ENCODE measurements at regions not wholly inside any gene's neighbourhood (a gene's known extent, or its start where the extent isn't known, plus 50 kb on each side); places are given as distances from the start of the nearest gene placed in this dataset.

GRCh38 chrX:144297221-144297620 is 413.4 kb downstream of the UBE2NL start:
- intact Hi-C loops (cut with micrococcal nuclease; ENCODE audit: unreplicated experiment) (no loop called here), in situ Hi-C loops (cut with HindIII; ENCODE audit: extremely low pct_ligation_motif_present, low pct_unique_long_range_greater_than_20kb) (no loop called here)
- no peaks in the 10 kb centered on the region for H4K20me1 ChIP-seq (ENCODE audit: insufficient read depth, low read length)
- no peaks in the 10 kb centered on the region for H3K4me1 ChIP-seq (ENCODE audit: insufficient read depth, low read length)
- H3K79me2 ChIP-seq (ENCODE audit: insufficient read depth, low read length): no peaks in the 10 kb centered on the region
- FAIRE-seq (no peak), DNase-seq (ENCODE audit: low spot score) (no peak), ATAC-seq (no peak)
- peaks cover 73% of the 10 kb centered on the region for H3K9me3 ChIP-seq (ENCODE audit: low read length)
- no peak overlapping the region for H3K9ac ChIP-seq (ENCODE audit: insufficient read depth, low read depth, low read length)
- no TSS peak for BruUV-seq (replicated peaks)
- no peak overlapping the region for H3K4me2 ChIP-seq (ENCODE audit: low read depth, low read length)
- no peak overlapping the region for H3K27ac ChIP-seq (ENCODE audit: extremely low read length, insufficient read depth, low read length)
- CTCF ChIA-PET (ENCODE audit: low intra/inter-chr PET ratio, low total read pairs): no interaction called here
- H3K4me3 ChIP-seq (replicated peaks in 1 of 3; ENCODE audit: insufficient read depth in 1 of 3, low read depth in 2 of 3, low read length in 3 of 3): no peak overlapping the region
- no peaks in the 10 kb centered on the region for H3K27me3 ChIP-seq (ENCODE audit: control insufficient read depth in 1 of 2, insufficient read depth in 2 of 2, low read length in 2 of 2)
- no peak overlapping the region for H2AFZ ChIP-seq (ENCODE audit: low read length)
- WGBS (ENCODE audit: low lambda C conversion rate): 3% methylated on average over 2 of the region's 2 CpGs
- POLR2A ChIA-PET: no interaction called here
- TF ChIP-seq CHD2 (IDR thresholded peaks at IDR 0.05; ENCODE audit: low read depth, low read length): no peak
- H3K36me3 ChIP-seq (replicated peaks in 1 of 2; ENCODE audit: control insufficient read depth in 1 of 2, insufficient read depth in 2 of 2, low read length in 2 of 2): no peaks in the 10 kb centered on the region

GRCh38 chrX:144327495-144327894 is 443.6 kb downstream of the UBE2NL start:
- 0% methylated on average over 4 of the region's 4 CpGs for WGBS (ENCODE audit: low lambda C conversion rate)
- in situ Hi-C loops (cut with HindIII; ENCODE audit: extremely low pct_ligation_motif_present, low pct_unique_long_range_greater_than_20kb) (no loop called here), intact Hi-C loops (cut with micrococcal nuclease; ENCODE audit: unreplicated experiment) (no loop called here)
- no peak overlapping the region for H3K27ac ChIP-seq (ENCODE audit: extremely low read length, insufficient read depth, low read length)
- POLR2A ChIA-PET: no interaction called here
- no peaks in the 10 kb centered on the region for H3K79me2 ChIP-seq (ENCODE audit: insufficient read depth, low read length)
- ATAC-seq (no peak), FAIRE-seq (no peak), DNase-seq (ENCODE audit: low spot score) (no peak)
- H3K27me3 ChIP-seq (ENCODE audit: control insufficient read depth in 1 of 2, insufficient read depth in 2 of 2, low read length in 2 of 2): no peaks in the 10 kb centered on the region
- no peaks in the 10 kb centered on the region for H3K4me1 ChIP-seq (ENCODE audit: insufficient read depth, low read length)
- H2AFZ ChIP-seq (ENCODE audit: low read length): no peak overlapping the region
- no peaks in the 10 kb centered on the region for H3K36me3 ChIP-seq (replicated peaks in 1 of 2; ENCODE audit: control insufficient read depth in 1 of 2, insufficient read depth in 2 of 2, low read length in 2 of 2)
- CTCF ChIA-PET (ENCODE audit: low intra/inter-chr PET ratio, low total read pairs): no interaction called here
- no TSS peak for BruUV-seq (replicated peaks)
- no peak overlapping the region for H3K4me3 ChIP-seq (replicated peaks in 1 of 3; ENCODE audit: insufficient read depth in 1 of 3, low read depth in 2 of 3, low read length in 3 of 3)
- peaks cover 13% of the 10 kb centered on the region; the same call in 1 of the 2 replicates for H3K9me3 ChIP-seq (ENCODE audit: low read length)
- H3K4me2 ChIP-seq (ENCODE audit: low read depth, low read length): no peak overlapping the region
- H4K20me1 ChIP-seq (ENCODE audit: insufficient read depth, low read length): no peaks in the 10 kb centered on the region
- H3K9ac ChIP-seq (ENCODE audit: insufficient read depth, low read depth, low read length): no peak overlapping the region
- TF ChIP-seq FOXA3 (CRISPR knock-in tag; IDR thresholded peaks at IDR 0.05) (no peak), ZFP36L2 (CRISPR knock-in tag; IDR thresholded peaks at IDR 0.05) (no peak), TBX3 (IDR thresholded peaks at IDR 0.05; ENCODE audit: borderline replicate concordance) (no peak), ZNF142 (CRISPR knock-in tag; IDR thresholded peaks at IDR 0.05) (no peak), FOXP4 (CRISPR knock-in tag; IDR thresholded peaks at IDR 0.05) (no peak), PLSCR1 (CRISPR knock-in tag; IDR thresholded peaks at IDR 0.05; ENCODE audit: borderline replicate concordance) (no peak), ZNF773 (CRISPR knock-in tag; IDR thresholded peaks at IDR 0.05; ENCODE audit: borderline replicate concordance) (no peak), ZMAT5 (CRISPR knock-in tag; IDR thresholded peaks at IDR 0.05; ENCODE audit: borderline replicate concordance, low read depth) (no peak), ZSCAN12 (CRISPR knock-in tag; IDR thresholded peaks at IDR 0.05) (no peak)
